Body of pancreas (tissue), 4 donors: ENCODE measurements at regions not wholly inside any gene's neighbourhood (a gene's known extent, or its start where the extent isn't known, plus 50 kb on each side); places are given as distances from the start of the nearest gene placed in this dataset.

Experiments used
- ATAC-seq: fragments of 150-250 bp; one replicate; pipeline ENCODE4 v1.9.1; 2016
- DNase-seq, 4 donors: peaks; one replicate each; pipeline ENCODE4 v3.0.0-alpha.2; 2019
- H3K27ac ChIP-seq, 4 donors: fragments of 200-600 bp; sonication (generic); 1 replicate in 3 of 4; 2 replicates in 1 of 4; pipeline versions ENCODE4 v1.5.1 to v1.6.1; 2016 to 2019; ENCODE audit warnings: mild to moderate bottlenecking in 1 of 4, mixed read lengths in 1 of 4, moderate library complexity in 1 of 4
- H3K27me3 ChIP-seq, 2 donors: fragments of 200-600 bp; sonication (generic); one replicate each; pipeline ENCODE4 v1.6.0; 2016; ENCODE audit warnings: mild to moderate bottlenecking in 1 of 2
- H3K36me3 ChIP-seq, 2 donors: fragments of 200-600 bp; sonication (generic); replicated peaks in 1 of 2; 2 replicates each; pipeline ENCODE4 v1.5.1; 2016; ENCODE audit warnings: low read depth in 2 of 2; ENCODE audit not compliant: insufficient read depth in 1 of 2
- H3K4me1 ChIP-seq: fragments of 200-600 bp; sonication (generic); one replicate; pipeline ENCODE4 v1.6.0; 2016
- H3K4me3 ChIP-seq, 2 donors: fragments of 200-600 bp; sonication (generic); 1 replicate in 1 of 2; 2 replicates in 1 of 2; pipeline ENCODE4 v1.5.1; 2016 to 2019
- H3K9me3 ChIP-seq, 3 donors: fragments of 200-600 bp; sonication (generic); 1 replicate in 2 of 3; 2 replicates in 1 of 3; pipeline ENCODE4 v1.5.1; 2016
- POLR2A ChIP-seq, 3 donors: fragments of 450-650 bp; IDR thresholded peaks; one replicate each; pipeline ENCODE4 v1.6.1; 2016; ENCODE audit warnings: antibody characterized with exemption in 3 of 3, mild to moderate bottlenecking in 2 of 3
- WGBS, 2 donors: methylation state at CpG; one replicate each; pipeline ENCODE4 v1.1.5; 2017; 5-methylcytosine and 5-hydroxymethylcytosine counted together
- intact Hi-C: fragments of 100-400 bp; cut with DNase I; formaldehyde crosslinking; loops from one replicate; pipeline ENCODE4 v1.15.1; 2023
- TF ChIP-seq, protein P1 (sequence below), 7 experiments: fragments of 450-650 bp in 4 of 7; fragments of 200-600 bp in 3 of 7; sonication (generic) in 3 of 7; IDR thresholded peaks; one replicate each; pipeline ENCODE4 v1.5.1; 2016 to 2019; ENCODE audit warnings: antibody characterized with exemption in 7 of 7

GRCh38 chr7:118969370-118969769 lies 744.9 kb downstream of the ANKRD7 start:
- Histone ChIP-seq H3K36me3 (no peaks in the 10 kb centered on the region), H3K27ac (no peak overlapping the region), H3K4me3 (no peak overlapping the region), H3K4me1 (no peaks in the 10 kb centered on the region), H3K9me3 (no peaks in the 10 kb centered on the region), H3K27me3 (no peaks in the 10 kb centered on the region)
- ATAC-seq, result no peak
- DNase-seq, result no peak
- intact Hi-C loops, result no loop called here
- WGBS, 2 donors, result 34 to 43% methylated on average over 1 of the region's 1 CpG
- TF ChIP-seq, protein P1, sequence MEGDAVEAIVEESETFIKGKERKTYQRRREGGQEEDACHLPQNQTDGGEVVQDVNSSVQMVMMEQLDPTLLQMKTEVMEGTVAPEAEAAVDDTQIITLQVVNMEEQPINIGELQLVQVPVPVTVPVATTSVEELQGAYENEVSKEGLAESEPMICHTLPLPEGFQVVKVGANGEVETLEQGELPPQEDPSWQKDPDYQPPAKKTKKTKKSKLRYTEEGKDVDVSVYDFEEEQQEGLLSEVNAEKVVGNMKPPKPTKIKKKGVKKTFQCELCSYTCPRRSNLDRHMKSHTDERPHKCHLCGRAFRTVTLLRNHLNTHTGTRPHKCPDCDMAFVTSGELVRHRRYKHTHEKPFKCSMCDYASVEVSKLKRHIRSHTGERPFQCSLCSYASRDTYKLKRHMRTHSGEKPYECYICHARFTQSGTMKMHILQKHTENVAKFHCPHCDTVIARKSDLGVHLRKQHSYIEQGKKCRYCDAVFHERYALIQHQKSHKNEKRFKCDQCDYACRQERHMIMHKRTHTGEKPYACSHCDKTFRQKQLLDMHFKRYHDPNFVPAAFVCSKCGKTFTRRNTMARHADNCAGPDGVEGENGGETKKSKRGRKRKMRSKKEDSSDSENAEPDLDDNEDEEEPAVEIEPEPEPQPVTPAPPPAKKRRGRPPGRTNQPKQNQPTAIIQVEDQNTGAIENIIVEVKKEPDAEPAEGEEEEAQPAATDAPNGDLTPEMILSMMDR (IDR thresholded peaks at IDR 0.05), result no peak
- TF ChIP-seq POLR2A (IDR thresholded peaks at IDR 0.05), result no peak

GRCh38 chr7:118971706-118972105 lies 747.2 kb downstream of the ANKRD7 start:
- no peak for ATAC-seq
- no peak overlapping the region for H3K4me3 ChIP-seq

DNA sequence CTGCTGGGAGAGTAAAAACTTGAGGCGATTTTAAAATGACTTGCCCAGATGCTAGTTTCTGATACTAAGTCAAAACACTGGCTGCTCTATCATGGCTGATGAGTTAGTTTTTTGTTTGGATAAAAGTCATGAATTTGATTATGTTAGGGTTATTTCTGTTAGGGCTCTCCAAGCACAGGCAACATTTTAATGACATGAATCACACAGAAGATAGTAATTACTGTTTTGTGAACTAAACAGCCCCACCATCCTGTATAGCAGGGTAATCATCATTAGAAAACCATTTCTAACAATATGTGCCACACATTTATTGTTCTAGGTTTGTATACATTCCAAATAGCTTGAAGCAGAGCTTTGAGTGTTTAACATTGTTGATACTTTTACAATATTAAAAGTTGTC lies 750.3 kb downstream of the ANKRD7 start:
- H3K9me3 ChIP-seq, result no peaks in the 10 kb centered on the region
- no peak overlapping the region for H3K4me3 ChIP-seq
- 45 to 65% methylated on average over 1 of the region's 1 CpG for WGBS, 2 donors
- H3K36me3 ChIP-seq, result no peaks in the 10 kb centered on the region
- H3K4me1 ChIP-seq, result no peaks in the 10 kb centered on the region
- no peak overlapping the region for H3K27ac ChIP-seq
- no peak for DNase-seq
- intact Hi-C loops, result no loop called here
- TF ChIP-seq, protein P1 (IDR thresholded peaks at IDR 0.05), result no peak
- TF ChIP-seq POLR2A (IDR thresholded peaks at IDR 0.05), result no peak
- H3K27me3 ChIP-seq, result no peaks in the 10 kb centered on the region
- ATAC-seq, result no peak

More at GRCh38 chr7:118971706-118972105, 747.2 kb downstream of the ANKRD7 start:
- H3K27me3 ChIP-seq, result no peaks in the 10 kb centered on the region
- H3K36me3 ChIP-seq, result no peaks in the 10 kb centered on the region
- 77 to 83% methylated on average over 1 of the region's 1 CpG for WGBS, 2 donors
- H3K27ac ChIP-seq, result no peak overlapping the region
- TF ChIP-seq POLR2A (IDR thresholded peaks at IDR 0.05), result no peak
- TF ChIP-seq, protein P1 (IDR thresholded peaks at IDR 0.05), result no peak
- no peak for DNase-seq
- no peaks in the 10 kb centered on the region for H3K4me1 ChIP-seq
- intact Hi-C loops, result no loop called here
- no peaks in the 10 kb centered on the region for H3K9me3 ChIP-seq

DNA sequence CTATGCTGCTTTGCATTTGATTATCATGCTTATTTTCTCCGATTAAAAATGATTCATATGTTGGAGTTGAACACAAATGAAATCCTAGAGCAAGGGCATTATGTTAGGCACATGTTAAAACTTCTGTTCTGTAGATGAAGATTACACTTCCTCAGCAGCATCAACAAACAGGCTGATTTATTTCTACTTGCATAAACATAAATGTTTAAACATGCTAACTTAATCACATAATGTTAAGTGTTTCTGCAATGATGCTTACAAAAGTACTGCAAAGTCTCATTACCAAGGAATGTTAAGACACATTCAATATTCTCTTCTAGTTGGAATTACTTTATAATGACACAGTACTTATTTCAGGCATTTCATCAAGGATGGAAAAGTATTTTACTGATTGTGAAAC lies 770.8 kb downstream of the ANKRD7 start:
- no peak for ATAC-seq
- Histone ChIP-seq H3K36me3 (no peaks in the 10 kb centered on the region), H3K27ac (no peak overlapping the region), H3K4me1 (no peaks in the 10 kb centered on the region), H3K27me3 (no peaks in the 10 kb centered on the region), H3K4me3 (no peak overlapping the region), H3K9me3 (no peaks in the 10 kb centered on the region)
- no peak for DNase-seq
- intact Hi-C loops, result no loop called here
- TF ChIP-seq, protein P1 (IDR thresholded peaks at IDR 0.05), result no peak
- TF ChIP-seq POLR2A (IDR thresholded peaks at IDR 0.05), result no peak
- 40 to 42% methylated on average over 1 of the region's 1 CpG for WGBS, 2 donors

DNA sequence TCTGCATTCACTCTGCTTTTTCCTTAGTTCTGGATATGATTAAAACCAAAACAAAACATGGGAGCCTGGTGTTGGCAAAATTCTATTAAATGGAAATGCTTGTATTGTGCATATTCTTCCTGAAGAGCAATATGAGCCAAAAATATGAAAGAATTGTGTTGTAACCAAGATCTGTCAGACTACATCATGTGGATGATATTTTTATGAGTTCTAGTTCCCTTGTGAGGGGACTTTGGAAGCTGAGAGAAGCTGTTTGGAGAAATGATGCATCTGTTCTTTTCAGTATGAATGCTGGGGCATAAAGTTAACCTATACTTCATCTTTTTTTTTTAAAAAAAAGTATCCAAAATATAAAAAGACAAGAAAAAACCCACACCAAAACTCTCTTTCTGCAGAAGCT lies 782.7 kb downstream of the ANKRD7 start:
- no peaks in the 10 kb centered on the region for H3K4me1 ChIP-seq
- no peaks in the 10 kb centered on the region for H3K27me3 ChIP-seq
- DNase-seq (no peak), ATAC-seq (no peak)
- H3K9me3 ChIP-seq, result no peaks in the 10 kb centered on the region
- H3K27ac ChIP-seq, result no peak overlapping the region
- H3K36me3 ChIP-seq, result no peaks in the 10 kb centered on the region
- TF ChIP-seq POLR2A (IDR thresholded peaks at IDR 0.05), result no peak
- TF ChIP-seq, protein P1 (IDR thresholded peaks at IDR 0.05), result no peak
- intact Hi-C loops, result no loop called here
- no peak overlapping the region for H3K4me3 ChIP-seq
